Thyroid gland (tissue), 4 donors: ENCODE measurements at regions not wholly inside any gene's neighbourhood (a gene's known extent, or its start where the extent isn't known, plus 50 kb on each side); places are given as distances from the start of the nearest gene placed in this dataset.

Experiments used
- POLR2A ChIP-seq, 2 donors: fragments of 450-650 bp; IDR thresholded peaks; one replicate each; pipeline ENCODE4 v1.6.1; 2017; ENCODE audit warnings: antibody characterized with exemption in 2 of 2, mild to moderate bottlenecking in 2 of 2, moderate library complexity in 1 of 2
- TF ChIP-seq, protein P1 (sequence below), 6 experiments: fragments of 200-600 bp in 3 of 6; fragments of 450-650 bp in 3 of 6; sonication (generic) in 3 of 6; IDR thresholded peaks; one replicate each; pipeline ENCODE4 v1.5.1; 2016 to 2019; ENCODE audit warnings: antibody characterized with exemption in 6 of 6, mild to moderate bottlenecking in 2 of 6, inconsistent platforms in 1 of 6, moderate library complexity in 1 of 6

DNA sequence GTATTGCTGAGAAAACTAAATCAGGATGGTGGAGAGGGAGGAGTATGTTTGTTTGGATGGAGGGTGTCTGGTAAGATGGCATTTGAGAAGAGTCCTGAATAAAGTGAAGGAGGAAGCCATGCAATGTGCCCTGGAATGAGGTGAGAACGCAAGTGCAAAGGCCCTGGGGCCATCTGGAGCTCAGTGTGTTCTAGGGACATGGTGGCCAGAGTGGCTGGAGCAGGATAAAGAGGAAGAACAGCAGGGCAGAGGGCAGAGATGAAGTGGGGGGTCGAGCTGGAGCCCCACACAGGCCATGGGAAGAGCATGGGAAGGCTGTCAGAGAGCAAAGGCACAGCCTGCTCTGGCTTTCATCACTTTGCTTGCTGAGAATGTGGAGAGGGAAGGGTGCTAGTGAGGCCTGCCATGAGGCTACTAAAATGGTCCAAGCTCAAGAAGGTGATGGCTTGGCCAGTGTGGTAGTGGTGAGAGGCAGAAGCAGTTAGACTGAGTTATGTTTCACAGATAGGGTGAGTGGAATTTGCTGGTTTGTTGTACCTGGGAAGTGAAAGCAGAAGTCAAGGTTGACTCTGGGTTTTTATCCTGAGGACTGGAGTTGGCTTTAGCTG, 234.1 kb downstream of the FOXL1 start:
- TF ChIP-seq, protein P1, sequence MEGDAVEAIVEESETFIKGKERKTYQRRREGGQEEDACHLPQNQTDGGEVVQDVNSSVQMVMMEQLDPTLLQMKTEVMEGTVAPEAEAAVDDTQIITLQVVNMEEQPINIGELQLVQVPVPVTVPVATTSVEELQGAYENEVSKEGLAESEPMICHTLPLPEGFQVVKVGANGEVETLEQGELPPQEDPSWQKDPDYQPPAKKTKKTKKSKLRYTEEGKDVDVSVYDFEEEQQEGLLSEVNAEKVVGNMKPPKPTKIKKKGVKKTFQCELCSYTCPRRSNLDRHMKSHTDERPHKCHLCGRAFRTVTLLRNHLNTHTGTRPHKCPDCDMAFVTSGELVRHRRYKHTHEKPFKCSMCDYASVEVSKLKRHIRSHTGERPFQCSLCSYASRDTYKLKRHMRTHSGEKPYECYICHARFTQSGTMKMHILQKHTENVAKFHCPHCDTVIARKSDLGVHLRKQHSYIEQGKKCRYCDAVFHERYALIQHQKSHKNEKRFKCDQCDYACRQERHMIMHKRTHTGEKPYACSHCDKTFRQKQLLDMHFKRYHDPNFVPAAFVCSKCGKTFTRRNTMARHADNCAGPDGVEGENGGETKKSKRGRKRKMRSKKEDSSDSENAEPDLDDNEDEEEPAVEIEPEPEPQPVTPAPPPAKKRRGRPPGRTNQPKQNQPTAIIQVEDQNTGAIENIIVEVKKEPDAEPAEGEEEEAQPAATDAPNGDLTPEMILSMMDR (IDR thresholded peaks at IDR 0.05) = no peak
- no peak for TF ChIP-seq POLR2A (IDR thresholded peaks at IDR 0.05)
